Stimulated activated CD4-positive, alpha-beta T cell treated with anti-CD3 and anti-CD28 coated beads, Interleukin-4, amount 100 ng/mL, for 48 hours (primary cell): ENCODE measurements at regions not wholly inside any gene's neighbourhood (a gene's known extent, or its start where the extent isn't known, plus 50 kb on each side); places are given as distances from the start of the nearest gene placed in this dataset.
"Not testable (repeated sequence)": the region's sequence is repeated elsewhere in the genome, so short reads cannot be mapped to it uniquely, and the experiment has no call there.

Source experiments
- DNase-seq, 2 donors: peaks; one replicate each; pipeline ENCODE4 v3.0.0-alpha.2; 2020; ENCODE audit warnings: low read depth in 2 of 2

GRCh38 chr21:27329255-27329851 lies 362.5 kb upstream of the ADAMTS5 start:
- DNase-seq, result no peak

- no peak for DNase-seq
These were observed 359.4 kb upstream of the ADAMTS5 start for GRCh38 chr21:27326301-27326700.

- no peak for DNase-seq
These were observed 356.4 kb upstream of the ADAMTS5 start for GRCh38 chr21:27323331-27323730.

- DNase-seq, result no peak
These were observed 354.9 kb upstream of the ADAMTS5 start for GRCh38 chr21:27321791-27322190.

- DNase-seq, result no peak
These were observed 354.0 kb upstream of the ADAMTS5 start for GRCh38 chr21:27320868-27321267.

- DNase-seq, result not testable (repeated sequence)
These were observed 350.7 kb upstream of the ADAMTS5 start for GRCh38 chr21:27317601-27318000.

GRCh38 chr21:27315373-27315772 lies 348.5 kb upstream of the ADAMTS5 start:
- DNase-seq, result no peak

- DNase-seq, result no peak
These were observed 347.2 kb upstream of the ADAMTS5 start for GRCh38 chr21:27314131-27314530.

- DNase-seq, result no peak
These were observed 340.2 kb upstream of the ADAMTS5 start for GRCh38 chr21:27306791-27307775.

GRCh38 chr21:27306206-27306605 lies 339.3 kb upstream of the ADAMTS5 start:
- no peak for DNase-seq

GRCh38 chr21:27301220-27301619 lies 334.3 kb upstream of the ADAMTS5 start:
- DNase-seq, result no peak

- DNase-seq, result no peak
These were observed 333.9 kb upstream of the ADAMTS5 start for GRCh38 chr21:27300770-27301169.

- DNase-seq, result no peak
These were observed 331.6 kb upstream of the ADAMTS5 start for GRCh38 chr21:27298465-27298864.

GRCh38 chr21:27293239-27293638 lies 326.4 kb upstream of the ADAMTS5 start:
- DNase-seq, result no peak

GRCh38 chr21:27292783-27293182 lies 325.9 kb upstream of the ADAMTS5 start:
- DNase-seq, result no peak

- DNase-seq, result no peak
These were observed 325.3 kb upstream of the ADAMTS5 start for GRCh38 chr21:27292229-27292628.

- no peak for DNase-seq
These were observed 324.1 kb upstream of the ADAMTS5 start for GRCh38 chr21:27291006-27291405.

- no peak for DNase-seq
These were observed 323.1 kb upstream of the ADAMTS5 start for GRCh38 chr21:27290028-27290427.

- DNase-seq, result no peak
These were observed 319.9 kb upstream of the ADAMTS5 start for GRCh38 chr21:27286760-27287159.

GRCh38 chr21:27277110-27277509 lies 310.2 kb upstream of the ADAMTS5 start:
- DNase-seq, result no peak

- no peak for DNase-seq
These were observed 308.5 kb upstream of the ADAMTS5 start for GRCh38 chr21:27275294-27275927.

GRCh38 chr21:27269644-27270043 lies 302.8 kb upstream of the ADAMTS5 start:
- DNase-seq, result no peak

GRCh38 chr21:27268290-27268689 lies 301.4 kb upstream of the ADAMTS5 start:
- DNase-seq, result no peak
